ENCODE measurements at regions not wholly inside any gene's neighbourhood (a gene's known extent, or its start where the extent isn't known, plus 50 kb on each side); places are given as distances from the start of the nearest gene placed in this dataset.

GRCh38 chr1:72851597-72851996 lies 569.3 kb upstream of the NEGR1 start:
- no peak for TF ChIP-seq STAT1 (IDR thresholded peaks at IDR 0.05; ENCODE audit: unreplicated experiment)
- TF ChIP-seq POLR2AphosphoS5 (IDR thresholded peaks at IDR 0.05; ENCODE audit: low read depth), result no peak
- TF ChIP-seq, protein P1, sequence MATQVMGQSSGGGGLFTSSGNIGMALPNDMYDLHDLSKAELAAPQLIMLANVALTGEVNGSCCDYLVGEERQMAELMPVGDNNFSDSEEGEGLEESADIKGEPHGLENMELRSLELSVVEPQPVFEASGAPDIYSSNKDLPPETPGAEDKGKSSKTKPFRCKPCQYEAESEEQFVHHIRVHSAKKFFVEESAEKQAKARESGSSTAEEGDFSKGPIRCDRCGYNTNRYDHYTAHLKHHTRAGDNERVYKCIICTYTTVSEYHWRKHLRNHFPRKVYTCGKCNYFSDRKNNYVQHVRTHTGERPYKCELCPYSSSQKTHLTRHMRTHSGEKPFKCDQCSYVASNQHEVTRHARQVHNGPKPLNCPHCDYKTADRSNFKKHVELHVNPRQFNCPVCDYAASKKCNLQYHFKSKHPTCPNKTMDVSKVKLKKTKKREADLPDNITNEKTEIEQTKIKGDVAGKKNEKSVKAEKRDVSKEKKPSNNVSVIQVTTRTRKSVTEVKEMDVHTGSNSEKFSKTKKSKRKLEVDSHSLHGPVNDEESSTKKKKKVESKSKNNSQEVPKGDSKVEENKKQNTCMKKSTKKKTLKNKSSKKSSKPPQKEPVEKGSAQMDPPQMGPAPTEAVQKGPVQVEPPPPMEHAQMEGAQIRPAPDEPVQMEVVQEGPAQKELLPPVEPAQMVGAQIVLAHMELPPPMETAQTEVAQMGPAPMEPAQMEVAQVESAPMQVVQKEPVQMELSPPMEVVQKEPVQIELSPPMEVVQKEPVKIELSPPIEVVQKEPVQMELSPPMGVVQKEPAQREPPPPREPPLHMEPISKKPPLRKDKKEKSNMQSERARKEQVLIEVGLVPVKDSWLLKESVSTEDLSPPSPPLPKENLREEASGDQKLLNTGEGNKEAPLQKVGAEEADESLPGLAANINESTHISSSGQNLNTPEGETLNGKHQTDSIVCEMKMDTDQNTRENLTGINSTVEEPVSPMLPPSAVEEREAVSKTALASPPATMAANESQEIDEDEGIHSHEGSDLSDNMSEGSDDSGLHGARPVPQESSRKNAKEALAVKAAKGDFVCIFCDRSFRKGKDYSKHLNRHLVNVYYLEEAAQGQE (IDR thresholded peaks at IDR 0.05; ENCODE audit: unreplicated experiment), result no peak
- TF ChIP-seq EZH2phosphoT487 (IDR thresholded peaks at IDR 0.05; ENCODE audit: unreplicated experiment), result no peak
- no peak for TF ChIP-seq NANOG (IDR thresholded peaks at IDR 0.05; ENCODE audit: borderline replicate concordance)
- TF ChIP-seq CREB1 (CRISPR knock-in tag; IDR thresholded peaks at IDR 0.05; ENCODE audit: low read depth), result no peak
- no peak for TF ChIP-seq JUNB (IDR thresholded peaks at IDR 0.05; ENCODE audit: unreplicated experiment)
- no peak for TF ChIP-seq ZNF114 (CRISPR knock-in tag; IDR thresholded peaks at IDR 0.05)
- TF ChIP-seq ZNF462 (CRISPR knock-in tag; IDR thresholded peaks at IDR 0.05), result no peak
- Histone ChIP-seq H3F3A (replicated peaks; ENCODE audit: low read depth) (no peaks in the 10 kb centered on the region), H2AFZ (no peak overlapping the region), H3K4me2 (no peak overlapping the region), H3K79me2 (replicated peaks; ENCODE audit: insufficient read depth) (no peaks in the 10 kb centered on the region), H3K4me1 (ENCODE audit: insufficient read depth) (peaks cover 18% of the 10 kb centered on the region), H3K4me3 (no peak overlapping the region), H3K27ac (ENCODE audit: low read depth) (no peak overlapping the region), H3K36me3 (ENCODE audit: insufficient read depth) (no peaks in the 10 kb centered on the region), H4K20me1 (replicated peaks; ENCODE audit: insufficient read depth) (no peaks in the 10 kb centered on the region), H3K9me2 (ENCODE audit: insufficient read depth) (no peaks in the 10 kb centered on the region; the same call in 1 of the 2 replicates), H3K27me3 (ENCODE audit: insufficient read depth) (no peaks in the 10 kb centered on the region)
- ATAC-seq, result no peak
- H3K27ac Mint-ChIP-seq, result no peak overlapping the region; the same call in 1 of the 2 replicates
- H3K27me3 Mint-ChIP-seq (ENCODE audit: insufficient read depth, low read depth, poor library complexity), result no peaks in the 10 kb centered on the region
- no peaks in the 10 kb centered on the region for H3K36me3 Mint-ChIP-seq (ENCODE audit: low read depth)
- no peak overlapping the region for H3K4me3 Mint-ChIP-seq
- peaks cover 19% of the 10 kb centered on the region for H3K4me1 Mint-ChIP-seq
- DNase-seq (ENCODE audit: low spot score), result no peak
- no peaks in the 10 kb centered on the region for H3K9me3 Mint-ChIP-seq

Measured in GM23338 (cell line).